SU-DHL-6 (cell line): ENCODE measurements at regions not wholly inside any gene's neighbourhood (a gene's known extent, or its start where the extent isn't known, plus 50 kb on each side); places are given as distances from the start of the nearest gene placed in this dataset.

Experiments
- EZH2phosphoT487 ChIP-seq: fragments of 200-600 bp; sonication (generic), shearing (Covaris generic); conservative IDR thresholded peaks from 2 replicates; pipeline ENCODE4 v1.6.1; 2018; ENCODE audit warnings: mild to moderate bottlenecking, antibody characterized with exemption, low read length, moderate library complexity, mixed read lengths
- TF ChIP-seq, protein P1 (sequence below): fragments of 200-600 bp; sonication (generic); IDR thresholded peaks from one replicate; pipeline ENCODE4 v1.5.1; 2017; ENCODE audit warnings: antibody characterized with exemption, mild to moderate bottlenecking, low read length, moderate library complexity; ENCODE audit not compliant: insufficient read depth, poor library complexity, severe bottlenecking

DNA sequence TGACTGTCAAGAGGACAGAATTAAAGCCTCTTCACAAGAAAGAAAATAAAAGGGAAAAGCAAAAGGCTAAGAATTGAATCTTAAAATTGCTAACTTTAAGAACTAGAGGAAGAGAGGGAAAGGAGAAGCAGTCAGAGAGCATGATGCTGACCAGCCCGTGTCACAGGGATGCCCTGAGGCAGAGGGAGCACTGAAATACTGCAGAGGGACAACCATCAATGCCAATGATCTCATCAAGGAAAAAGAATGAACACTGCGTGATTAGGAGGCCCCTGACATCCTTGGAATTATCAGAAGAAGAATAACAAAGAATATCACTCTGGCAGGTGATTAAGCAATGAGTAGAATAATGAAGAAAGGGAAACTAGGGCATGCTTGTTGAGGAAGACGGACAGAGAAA is 252.2 kb upstream of the GRIP1 start:
- TF ChIP-seq EZH2phosphoT487, result no peak
- TF ChIP-seq, protein P1, sequence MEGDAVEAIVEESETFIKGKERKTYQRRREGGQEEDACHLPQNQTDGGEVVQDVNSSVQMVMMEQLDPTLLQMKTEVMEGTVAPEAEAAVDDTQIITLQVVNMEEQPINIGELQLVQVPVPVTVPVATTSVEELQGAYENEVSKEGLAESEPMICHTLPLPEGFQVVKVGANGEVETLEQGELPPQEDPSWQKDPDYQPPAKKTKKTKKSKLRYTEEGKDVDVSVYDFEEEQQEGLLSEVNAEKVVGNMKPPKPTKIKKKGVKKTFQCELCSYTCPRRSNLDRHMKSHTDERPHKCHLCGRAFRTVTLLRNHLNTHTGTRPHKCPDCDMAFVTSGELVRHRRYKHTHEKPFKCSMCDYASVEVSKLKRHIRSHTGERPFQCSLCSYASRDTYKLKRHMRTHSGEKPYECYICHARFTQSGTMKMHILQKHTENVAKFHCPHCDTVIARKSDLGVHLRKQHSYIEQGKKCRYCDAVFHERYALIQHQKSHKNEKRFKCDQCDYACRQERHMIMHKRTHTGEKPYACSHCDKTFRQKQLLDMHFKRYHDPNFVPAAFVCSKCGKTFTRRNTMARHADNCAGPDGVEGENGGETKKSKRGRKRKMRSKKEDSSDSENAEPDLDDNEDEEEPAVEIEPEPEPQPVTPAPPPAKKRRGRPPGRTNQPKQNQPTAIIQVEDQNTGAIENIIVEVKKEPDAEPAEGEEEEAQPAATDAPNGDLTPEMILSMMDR, result no peak
